ENCODE measurements at regions not wholly inside any gene's neighbourhood (a gene's known extent, or its start where the extent isn't known, plus 50 kb on each side); places are given as distances from the start of the nearest gene placed in this dataset.

GRCh38 chr10:113967126-113967525 lies 76.5 kb upstream of the ADRB1 start:
- DNase-seq = no peak

- no peak for DNase-seq
Measured at GRCh38 chr10:113970641-113971040, 73.0 kb upstream of the ADRB1 start.

GRCh38 chr10:113971349-113971973 lies 72.2 kb upstream of the ADRB1 start:
- DNase-seq = no peak

GRCh38 chr10:113977174-113977573 lies 66.5 kb upstream of the ADRB1 start:
- DNase-seq = no peak

GRCh38 chr10:113978802-113979201 lies 64.9 kb upstream of the ADRB1 start:
- DNase-seq = no peak

GRCh38 chr10:113979409-113979808 lies 64.3 kb upstream of the ADRB1 start:
- DNase-seq = no peak

GRCh38 chr10:113980408-113981087 lies 63.1 kb upstream of the ADRB1 start:
- no peak for DNase-seq

- no peak for DNase-seq
Measured at GRCh38 chr10:113982296-113982695, 61.4 kb upstream of the ADRB1 start.

- no peak for DNase-seq
Measured at GRCh38 chr10:113982769-113983168, 60.9 kb upstream of the ADRB1 start.

GRCh38 chr10:113983552-113983951 lies 60.1 kb upstream of the ADRB1 start:
- DNase-seq = no peak

- DNase-seq = no peak
Measured at GRCh38 chr10:113985297-113985844, 58.3 kb upstream of the ADRB1 start.

- DNase-seq = no peak
Measured at GRCh38 chr10:113986316-113986715, 57.4 kb upstream of the ADRB1 start.

- no peak for DNase-seq
Measured at GRCh38 chr10:113987156-113987555, 56.5 kb upstream of the ADRB1 start.

GRCh38 chr10:113987805-113988204 lies 55.9 kb upstream of the ADRB1 start:
- DNase-seq = no peak

GRCh38 chr10:113988535-113988934 lies 55.1 kb upstream of the ADRB1 start:
- DNase-seq = no peak

- no peak for DNase-seq
Measured at GRCh38 chr10:113991091-113991860, 52.4 kb upstream of the ADRB1 start.

GRCh38 chr10:113992471-113993011 lies 51.1 kb upstream of the ADRB1 start:
- peak; percentile 18 for DNase-seq

GRCh38 chr10:113993489-113993991 lies 50.1 kb upstream of the ADRB1 start:
- DNase-seq = peak; percentile 65
